Ishikawa (cell line): ENCODE measurements at regions not wholly inside any gene's neighbourhood (a gene's known extent, or its start where the extent isn't known, plus 50 kb on each side); places are given as distances from the start of the nearest gene placed in this dataset.

Experiments used
- CEBPB ChIP-seq: IDR thresholded peaks from 2 replicates; pipeline ENCODE4 v1.6.1; 2012
- CREB1 ChIP-seq: IDR thresholded peaks from 2 replicates; pipeline ENCODE4 v1.6.1; 2012; ENCODE audit warnings: low read depth
- EP300 ChIP-seq: IDR thresholded peaks from 2 replicates; pipeline ENCODE4 v1.6.1; 2012; ENCODE audit warnings: borderline replicate concordance
- MAX ChIP-seq: IDR thresholded peaks from 2 replicates; pipeline ENCODE4 v1.6.1; 2012
- RAD21 ChIP-seq: IDR thresholded peaks from 2 replicates; pipeline ENCODE4 v1.6.1; 2012; ENCODE audit warnings: low read depth
- REST ChIP-seq: IDR thresholded peaks from 2 replicates; pipeline ENCODE4 v1.6.1; 2012; ENCODE audit warnings: low read depth, mild to moderate bottlenecking
- TAF1 ChIP-seq: IDR thresholded peaks from 2 replicates; pipeline ENCODE4 v1.6.1; 2012; ENCODE audit warnings: low read depth, mild to moderate bottlenecking
- TEAD4 ChIP-seq: IDR thresholded peaks from 2 replicates; pipeline ENCODE4 v1.6.1; 2012

- TF ChIP-seq MAX, result no peak
- TF ChIP-seq CEBPB, result no peak
- TF ChIP-seq EP300, result no peak
- TF ChIP-seq TEAD4, result no peak
- no peak for TF ChIP-seq TAF1
- no peak for TF ChIP-seq CREB1
- TF ChIP-seq RAD21, result no peak
- no peak for TF ChIP-seq REST
Measured at GRCh38 chr13:91238036-91238435, 109.5 kb upstream of the MIR17HG start.
